ENCODE measurements at regions not wholly inside any gene's neighbourhood (a gene's known extent, or its start where the extent isn't known, plus 50 kb on each side); places are given as distances from the start of the nearest gene placed in this dataset.

DNA sequence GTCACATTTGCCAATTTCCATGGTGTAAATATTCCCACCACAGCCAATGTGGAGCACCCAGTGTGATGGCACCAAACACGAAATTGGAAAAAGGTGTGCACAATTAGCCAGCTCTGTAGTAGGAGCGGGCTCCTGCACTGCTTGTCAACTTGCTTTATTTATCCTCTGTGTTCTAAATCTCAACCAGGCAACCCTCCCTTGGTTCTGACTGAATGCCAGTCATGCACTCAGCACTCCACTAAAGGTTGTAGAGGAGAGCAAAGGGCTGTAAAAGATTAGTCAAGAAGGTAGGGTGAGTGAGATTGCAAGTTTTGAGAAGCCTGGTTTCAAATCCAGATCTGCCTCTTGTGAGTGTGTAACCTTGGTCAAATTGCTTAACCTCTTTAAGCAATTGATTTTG is 71.5 kb upstream of the EGR2 start:
- Histone ChIP-seq H3K36me3 (ENCODE audit: control insufficient read depth, insufficient read depth, low read length) (no peaks in the 10 kb centered on the region), H3K4me3 (ENCODE audit: low read length) (no peak overlapping the region), H3K9me3 (ENCODE audit: control insufficient read depth, low read depth, low read length) (no peaks in the 10 kb centered on the region), H3K27ac (ENCODE audit: low read length) (no peak overlapping the region), H3K4me1 (ENCODE audit: control insufficient read depth, insufficient read depth, low read length) (no peaks in the 10 kb centered on the region), H3K27me3 (ENCODE audit: control insufficient read depth, insufficient read depth, low read length) (peaks cover 3% of the 10 kb centered on the region)
- WGBS (ENCODE audit: insufficient coverage, low lambda C conversion rate), result no CpG with 5 or more reads among the region's 2 CpGs
- no peak for DNase-seq

DNA sequence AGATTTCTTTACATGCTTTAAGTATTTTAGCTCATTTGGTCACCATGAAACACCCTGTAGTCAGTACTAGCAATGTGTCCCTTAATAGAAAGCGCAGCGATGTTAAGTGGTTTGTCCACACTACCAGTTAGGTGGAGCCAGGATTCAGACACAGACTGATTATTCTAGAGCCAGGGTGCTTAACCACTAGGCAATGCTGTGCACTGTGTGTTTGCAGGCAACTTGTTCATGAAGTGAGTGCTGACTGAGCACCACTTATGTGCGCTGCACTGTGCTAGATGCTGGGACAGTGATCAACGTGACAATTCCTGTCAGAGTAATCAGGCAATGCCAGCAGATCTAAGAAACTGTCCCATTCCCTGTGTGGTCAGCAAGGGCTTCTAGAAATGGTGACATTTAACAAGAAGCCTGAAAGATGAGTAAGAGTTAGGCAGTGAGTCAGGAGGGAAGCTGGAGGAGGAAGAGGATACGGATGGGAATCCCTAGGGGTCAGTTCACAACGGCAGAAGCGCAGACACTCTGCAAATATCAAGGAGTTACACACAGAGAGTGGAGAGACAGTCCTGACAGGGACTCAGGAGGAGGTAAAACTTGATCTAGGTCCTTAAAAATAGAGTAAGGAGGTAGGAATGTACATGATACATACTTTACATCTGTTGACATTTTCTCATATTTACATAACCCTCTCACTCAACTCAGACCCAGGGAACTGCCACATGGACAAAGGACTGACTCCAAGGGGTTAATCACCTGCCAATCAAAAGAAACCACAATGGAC is 69.7 kb upstream of the EGR2 start:
- DNase-seq, result no peak
- H3K4me3 ChIP-seq (ENCODE audit: low read length), result no peak overlapping the region
- no peaks in the 10 kb centered on the region for H3K9me3 ChIP-seq (ENCODE audit: control insufficient read depth, low read depth, low read length)
- no peak overlapping the region for H3K27ac ChIP-seq (ENCODE audit: low read length)
- WGBS (ENCODE audit: insufficient coverage, low lambda C conversion rate), result 100% methylated on average over 1 of the region's 7 CpGs
- no peaks in the 10 kb centered on the region for H3K36me3 ChIP-seq (ENCODE audit: control insufficient read depth, insufficient read depth, low read length)
- no peaks in the 10 kb centered on the region for H3K4me1 ChIP-seq (ENCODE audit: control insufficient read depth, insufficient read depth, low read length)
- H3K27me3 ChIP-seq (ENCODE audit: control insufficient read depth, insufficient read depth, low read length), result peaks cover 3% of the 10 kb centered on the region

DNA sequence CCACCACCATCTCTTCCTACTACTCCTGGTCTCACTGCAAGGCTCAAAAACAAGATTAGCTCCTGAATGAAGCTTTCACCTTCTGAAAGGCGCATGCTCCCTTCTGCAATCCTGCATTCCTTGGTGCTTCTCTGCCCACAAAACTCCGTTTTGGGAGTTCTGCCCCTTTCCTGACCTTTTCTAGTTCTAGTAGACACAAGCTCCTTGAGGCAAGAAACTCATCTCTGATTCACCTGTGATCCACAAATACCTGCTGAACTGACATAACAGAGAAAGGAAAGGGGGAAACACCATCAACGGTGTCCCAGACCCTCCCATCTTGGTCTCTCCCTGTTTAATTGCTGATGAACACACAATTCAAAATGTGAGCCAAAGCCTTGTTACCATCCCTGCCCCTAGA is 64.0 kb upstream of the EGR2 start:
- no peaks in the 10 kb centered on the region for H3K9me3 ChIP-seq (ENCODE audit: control insufficient read depth, low read depth, low read length)
- no CpG with 5 or more reads among the region's 3 CpGs for WGBS (ENCODE audit: insufficient coverage, low lambda C conversion rate)
- H3K36me3 ChIP-seq (ENCODE audit: control insufficient read depth, insufficient read depth, low read length), result no peaks in the 10 kb centered on the region
- H3K27me3 ChIP-seq (ENCODE audit: control insufficient read depth, insufficient read depth, low read length), result peaks cover 3% of the 10 kb centered on the region
- H3K4me1 ChIP-seq (ENCODE audit: control insufficient read depth, insufficient read depth, low read length), result no peaks in the 10 kb centered on the region
- no peak overlapping the region for H3K4me3 ChIP-seq (ENCODE audit: low read length)
- no peak for DNase-seq
- H3K27ac ChIP-seq (ENCODE audit: low read length), result no peak overlapping the region

DNA sequence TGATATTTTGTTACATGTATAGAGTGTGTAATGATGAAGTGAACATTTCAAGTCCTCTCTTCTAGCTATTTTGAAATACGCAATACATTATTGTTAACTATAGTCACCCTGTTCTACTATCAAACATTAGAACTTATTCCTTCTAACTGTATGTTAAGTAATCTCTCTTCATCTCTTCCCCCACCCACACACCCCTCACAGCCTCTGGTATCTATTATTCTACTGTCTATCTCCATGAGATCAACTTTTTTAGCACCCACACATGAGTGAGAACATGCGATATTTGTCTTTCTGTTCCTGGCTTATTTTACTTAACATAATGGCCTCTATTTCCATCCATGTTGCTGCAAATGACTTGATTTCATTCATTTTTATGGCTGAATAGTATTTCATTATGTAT is 57.7 kb upstream of the EGR2 start:
- DNase-seq, result no peak
- Histone ChIP-seq H3K4me3 (ENCODE audit: low read length) (no peak overlapping the region), H3K9me3 (ENCODE audit: control insufficient read depth, low read depth, low read length) (no peaks in the 10 kb centered on the region), H3K27ac (ENCODE audit: low read length) (no peak overlapping the region), H3K4me1 (ENCODE audit: control insufficient read depth, insufficient read depth, low read length) (no peaks in the 10 kb centered on the region), H3K36me3 (ENCODE audit: control insufficient read depth, insufficient read depth, low read length) (no peaks in the 10 kb centered on the region), H3K27me3 (ENCODE audit: control insufficient read depth, insufficient read depth, low read length) (no peaks in the 10 kb centered on the region)
- 100% methylated on average over 1 of the region's 2 CpGs for WGBS (ENCODE audit: insufficient coverage, low lambda C conversion rate)

DNA sequence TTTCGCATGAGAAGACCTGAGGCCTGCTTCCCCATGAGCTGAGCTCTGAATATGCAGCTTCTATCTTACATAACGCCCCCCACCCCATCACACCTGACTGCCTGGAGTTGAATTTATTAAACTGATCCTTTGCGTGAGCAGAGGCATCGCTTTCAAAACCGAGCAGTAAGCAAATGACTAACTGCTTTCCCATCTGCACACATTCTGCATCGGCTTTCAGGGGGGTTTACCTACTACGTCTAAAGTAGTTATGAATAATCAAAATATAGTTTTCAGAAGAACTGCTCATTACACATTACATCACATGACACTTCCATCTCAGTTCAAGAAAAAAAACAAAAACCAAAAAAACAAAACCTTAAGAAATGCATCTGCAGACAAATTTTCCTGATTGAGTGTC is 54.7 kb upstream of the EGR2 start:
- Histone ChIP-seq H3K4me1 (ENCODE audit: control insufficient read depth, insufficient read depth, low read length) (no peaks in the 10 kb centered on the region), H3K27ac (ENCODE audit: low read length) (no peak overlapping the region), H3K4me3 (ENCODE audit: low read length) (no peak overlapping the region), H3K27me3 (ENCODE audit: control insufficient read depth, insufficient read depth, low read length) (no peaks in the 10 kb centered on the region), H3K36me3 (ENCODE audit: control insufficient read depth, insufficient read depth, low read length) (no peaks in the 10 kb centered on the region), H3K9me3 (ENCODE audit: control insufficient read depth, low read depth, low read length) (no peaks in the 10 kb centered on the region)
- no peak for DNase-seq
- WGBS (ENCODE audit: insufficient coverage, low lambda C conversion rate), result 64% methylated on average over 2 of the region's 7 CpGs

DNA sequence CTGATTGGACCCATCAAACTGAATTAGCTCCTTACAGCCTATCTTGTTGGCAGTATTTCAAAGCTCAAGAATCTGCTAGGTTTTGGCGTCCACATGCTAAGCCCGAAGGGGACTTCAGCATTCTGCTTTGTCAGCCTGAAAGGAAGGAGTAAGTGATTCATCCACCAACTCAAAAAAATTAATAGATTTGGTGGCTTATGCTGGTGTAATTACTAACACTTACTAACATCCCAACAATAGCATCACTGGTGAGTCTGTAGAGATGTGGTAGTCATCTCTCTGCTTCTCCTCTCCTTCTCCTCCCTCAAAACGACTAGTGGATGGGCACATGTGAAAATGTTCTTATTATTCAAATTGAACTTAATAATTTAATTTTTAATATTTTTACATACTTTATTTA is 53.8 kb upstream of the EGR2 start:
- H3K36me3 ChIP-seq (ENCODE audit: control insufficient read depth, insufficient read depth, low read length), result no peaks in the 10 kb centered on the region
- no peak overlapping the region for H3K4me3 ChIP-seq (ENCODE audit: low read length)
- no peaks in the 10 kb centered on the region for H3K9me3 ChIP-seq (ENCODE audit: control insufficient read depth, low read depth, low read length)
- WGBS (ENCODE audit: insufficient coverage, low lambda C conversion rate), result no CpG with 5 or more reads among the region's 3 CpGs
- no peaks in the 10 kb centered on the region for H3K27me3 ChIP-seq (ENCODE audit: control insufficient read depth, insufficient read depth, low read length)
- no peak overlapping the region for H3K27ac ChIP-seq (ENCODE audit: low read length)
- no peak for DNase-seq
- no peaks in the 10 kb centered on the region for H3K4me1 ChIP-seq (ENCODE audit: control insufficient read depth, insufficient read depth, low read length)

DNA sequence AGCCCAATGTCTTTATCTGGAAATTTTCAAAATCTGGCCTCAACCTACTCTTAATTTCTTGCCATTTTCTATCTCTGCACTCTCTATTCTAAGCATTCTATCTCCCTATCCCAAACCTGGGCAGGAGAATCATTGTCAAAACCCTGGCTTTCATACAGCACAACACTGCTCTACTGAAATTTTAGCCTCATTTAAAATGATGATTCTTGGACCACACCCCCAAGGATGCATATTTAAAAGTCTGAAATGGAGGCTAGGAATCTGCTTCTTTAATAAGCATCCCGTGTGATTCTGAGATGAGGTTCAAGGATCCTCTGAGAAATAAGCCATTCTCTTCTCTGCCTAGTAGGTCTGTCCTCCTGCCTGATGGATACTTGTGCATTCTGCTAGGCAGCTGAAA is 50.8 kb upstream of the EGR2 start:
- DNase-seq, result no peak
- H3K27ac ChIP-seq (ENCODE audit: low read length), result no peak overlapping the region
- no peaks in the 10 kb centered on the region for H3K9me3 ChIP-seq (ENCODE audit: control insufficient read depth, low read depth, low read length)
- 80% methylated on average over 1 of the region's 1 CpG for WGBS (ENCODE audit: insufficient coverage, low lambda C conversion rate)
- no peaks in the 10 kb centered on the region for H3K27me3 ChIP-seq (ENCODE audit: control insufficient read depth, insufficient read depth, low read length)
- no peak overlapping the region for H3K4me3 ChIP-seq (ENCODE audit: low read length)
- no peaks in the 10 kb centered on the region for H3K4me1 ChIP-seq (ENCODE audit: control insufficient read depth, insufficient read depth, low read length)
- H3K36me3 ChIP-seq (ENCODE audit: control insufficient read depth, insufficient read depth, low read length), result no peaks in the 10 kb centered on the region

DNA sequence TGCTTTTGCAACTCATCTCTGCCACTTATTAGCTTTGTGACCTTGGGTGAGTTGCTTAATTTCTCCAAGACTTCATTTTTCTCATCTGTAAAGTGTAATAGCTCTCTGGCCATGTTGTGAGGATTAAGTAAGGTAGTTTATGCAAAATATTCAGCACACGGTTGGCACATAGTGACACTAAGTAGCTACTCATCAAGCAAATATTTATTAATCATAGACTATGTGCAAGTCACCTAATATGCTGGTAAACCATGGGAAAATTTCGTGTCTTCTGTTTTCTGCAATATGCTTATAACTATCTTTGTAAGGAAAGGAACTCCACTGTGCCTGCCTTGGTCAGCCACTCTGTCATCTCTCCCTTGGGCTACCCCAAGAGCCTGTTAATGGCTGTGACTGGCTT is 50.3 kb upstream of the EGR2 start:
- Histone ChIP-seq H3K4me3 (ENCODE audit: low read length) (no peak overlapping the region), H3K36me3 (ENCODE audit: control insufficient read depth, insufficient read depth, low read length) (no peaks in the 10 kb centered on the region), H3K27me3 (ENCODE audit: control insufficient read depth, insufficient read depth, low read length) (no peaks in the 10 kb centered on the region), H3K27ac (ENCODE audit: low read length) (no peak overlapping the region), H3K4me1 (ENCODE audit: control insufficient read depth, insufficient read depth, low read length) (no peaks in the 10 kb centered on the region), H3K9me3 (ENCODE audit: control insufficient read depth, low read depth, low read length) (no peaks in the 10 kb centered on the region)
- no peak for DNase-seq
- no CpG with 5 or more reads among the region's 2 CpGs for WGBS (ENCODE audit: insufficient coverage, low lambda C conversion rate)

All from large intestine (tissue), 3 donors.